ENCODE measurements at regions not wholly inside any gene's neighbourhood (a gene's known extent, or its start where the extent isn't known, plus 50 kb on each side); places are given as distances from the start of the nearest gene placed in this dataset.

DNA sequence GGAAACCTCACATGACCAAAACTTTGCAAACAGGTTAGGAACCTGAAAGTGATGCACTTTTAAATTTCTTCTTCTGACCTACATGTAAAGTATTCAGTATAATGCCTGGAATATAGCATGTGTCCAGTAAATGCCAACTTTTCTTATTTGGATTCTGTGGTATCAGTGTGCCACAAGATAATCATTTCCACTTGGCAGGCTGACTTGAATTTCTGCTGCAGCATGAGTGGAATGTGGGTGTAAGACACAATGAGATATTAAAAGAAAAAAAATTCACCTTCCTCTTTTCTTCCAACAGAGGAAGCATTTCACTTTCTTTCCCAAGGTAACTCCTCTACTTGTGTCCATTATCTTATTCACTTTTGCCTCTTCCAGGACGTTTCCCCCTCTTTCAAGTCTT lies 141.9 kb upstream of the PRKD1 start:
- TF ChIP-seq, protein P1, sequence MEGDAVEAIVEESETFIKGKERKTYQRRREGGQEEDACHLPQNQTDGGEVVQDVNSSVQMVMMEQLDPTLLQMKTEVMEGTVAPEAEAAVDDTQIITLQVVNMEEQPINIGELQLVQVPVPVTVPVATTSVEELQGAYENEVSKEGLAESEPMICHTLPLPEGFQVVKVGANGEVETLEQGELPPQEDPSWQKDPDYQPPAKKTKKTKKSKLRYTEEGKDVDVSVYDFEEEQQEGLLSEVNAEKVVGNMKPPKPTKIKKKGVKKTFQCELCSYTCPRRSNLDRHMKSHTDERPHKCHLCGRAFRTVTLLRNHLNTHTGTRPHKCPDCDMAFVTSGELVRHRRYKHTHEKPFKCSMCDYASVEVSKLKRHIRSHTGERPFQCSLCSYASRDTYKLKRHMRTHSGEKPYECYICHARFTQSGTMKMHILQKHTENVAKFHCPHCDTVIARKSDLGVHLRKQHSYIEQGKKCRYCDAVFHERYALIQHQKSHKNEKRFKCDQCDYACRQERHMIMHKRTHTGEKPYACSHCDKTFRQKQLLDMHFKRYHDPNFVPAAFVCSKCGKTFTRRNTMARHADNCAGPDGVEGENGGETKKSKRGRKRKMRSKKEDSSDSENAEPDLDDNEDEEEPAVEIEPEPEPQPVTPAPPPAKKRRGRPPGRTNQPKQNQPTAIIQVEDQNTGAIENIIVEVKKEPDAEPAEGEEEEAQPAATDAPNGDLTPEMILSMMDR (IDR thresholded peaks at IDR 0.05) = no peak
- TF ChIP-seq ZFX (IDR thresholded peaks at IDR 0.05; ENCODE audit: borderline replicate concordance) = no peak
